Forelimb muscle (tissue), 1 donor: ENCODE measurements at regions not wholly inside any gene's neighbourhood (a gene's known extent, or its start where the extent isn't known, plus 50 kb on each side); places are given as distances from the start of the nearest gene placed in this dataset.
"Not testable (repeated sequence)": the region's sequence is repeated elsewhere in the genome, so short reads cannot be mapped to it uniquely, and the experiment has no call there.

Experiments used
- DNase-seq: peaks from one replicate; pipeline ENCODE4 v3.0.0-alpha.2; 2013; ENCODE audit warnings: low read depth

GRCh38 chr9:33734941-33735835 lies 60.2 kb upstream of the PRSS3 start:
- DNase-seq: not testable (repeated sequence)

GRCh38 chr9:33737811-33738606 lies 57.4 kb upstream of the PRSS3 start:
- DNase-seq: no peak

- DNase-seq: no peak
Measured at GRCh38 chr9:33739398-33739797, 56.0 kb upstream of the PRSS3 start.

DNA sequence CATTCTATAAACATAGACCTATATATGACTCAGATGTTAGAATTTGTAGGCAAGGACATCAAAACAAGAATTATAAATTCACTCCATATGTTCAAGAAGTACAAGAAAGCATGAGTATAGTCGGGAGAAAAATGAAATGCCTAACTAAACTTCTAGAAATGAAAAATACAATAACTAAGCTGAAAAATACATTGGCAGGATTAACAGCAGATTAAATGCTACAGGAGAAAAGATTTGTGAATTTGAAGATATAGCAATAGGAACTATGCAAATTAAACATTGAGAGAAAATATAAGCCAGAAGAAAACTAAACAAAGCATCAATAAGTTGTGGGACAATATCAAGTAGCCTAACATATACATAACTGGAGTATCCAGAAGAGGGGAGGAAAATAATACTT lies 55.3 kb upstream of the PRSS3 start:
- DNase-seq: no peak

GRCh38 chr9:33740958-33741357 lies 54.4 kb upstream of the PRSS3 start:
- not testable (repeated sequence) for DNase-seq

- DNase-seq: no peak
Measured at GRCh38 chr9:33742051-33742450, 53.3 kb upstream of the PRSS3 start.

- no peak for DNase-seq
Measured at GRCh38 chr9:33742519-33742918, 52.8 kb upstream of the PRSS3 start.
